ENCODE measurements at regions not wholly inside any gene's neighbourhood (a gene's known extent, or its start where the extent isn't known, plus 50 kb on each side); places are given as distances from the start of the nearest gene placed in this dataset.
"Not testable (repeated sequence)": the region's sequence is repeated elsewhere in the genome, so short reads cannot be mapped to it uniquely, and the experiment has no call there.

DNA sequence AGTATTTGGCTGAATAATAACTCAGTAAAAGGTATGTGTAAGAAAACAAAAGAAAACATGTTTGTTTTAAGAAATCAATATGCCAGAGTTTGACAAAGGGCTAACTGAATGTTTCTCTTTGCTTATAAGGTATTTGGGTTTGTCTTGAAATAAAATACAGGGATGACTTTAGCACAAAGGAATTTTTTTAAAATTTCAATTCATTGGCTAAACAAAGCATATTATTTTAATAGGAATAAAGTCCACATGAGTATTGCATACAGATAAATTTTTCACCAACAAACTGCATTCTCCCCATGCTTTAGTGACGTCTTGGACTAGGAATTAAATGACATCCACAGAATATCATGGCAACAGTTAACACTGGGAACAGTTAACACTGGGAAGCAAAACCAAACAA is 480.0 kb upstream of the JAG1 start:
- no peak for DNase-seq

DNA sequence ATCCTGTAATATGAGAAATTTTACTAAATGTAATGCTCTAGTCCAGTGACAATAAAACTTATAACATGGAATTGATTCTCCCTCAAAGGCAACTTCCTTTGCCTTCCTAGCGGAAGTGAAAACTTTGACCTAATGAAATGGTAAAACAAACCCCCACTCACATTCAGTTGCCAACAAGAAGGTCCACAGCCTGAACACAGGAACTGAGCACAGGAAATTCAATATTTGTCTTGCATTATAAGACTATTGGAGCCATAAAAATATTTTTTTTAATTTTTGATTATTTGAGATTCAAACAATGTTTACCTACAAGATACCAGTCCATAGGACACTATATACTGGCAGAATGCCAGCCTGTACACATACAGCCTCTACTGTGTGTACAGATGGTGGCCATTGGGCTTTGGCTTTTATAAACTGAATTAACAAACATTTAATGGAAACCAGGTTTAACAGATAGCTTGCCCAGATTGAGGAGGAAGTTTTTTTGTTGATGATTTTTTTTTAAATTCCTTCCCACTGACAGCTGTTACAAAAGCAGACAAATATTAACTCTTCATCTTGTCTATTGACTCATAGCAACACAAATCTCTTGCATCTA is 481.5 kb upstream of the JAG1 start:
- DNase-seq = no peak

- no peak for DNase-seq
Observed at GRCh38 chr20:11156922-11157321, 483.1 kb upstream of the JAG1 start.

GRCh38 chr20:11158146-11158545 is 484.3 kb upstream of the JAG1 start:
- DNase-seq = no peak

DNA sequence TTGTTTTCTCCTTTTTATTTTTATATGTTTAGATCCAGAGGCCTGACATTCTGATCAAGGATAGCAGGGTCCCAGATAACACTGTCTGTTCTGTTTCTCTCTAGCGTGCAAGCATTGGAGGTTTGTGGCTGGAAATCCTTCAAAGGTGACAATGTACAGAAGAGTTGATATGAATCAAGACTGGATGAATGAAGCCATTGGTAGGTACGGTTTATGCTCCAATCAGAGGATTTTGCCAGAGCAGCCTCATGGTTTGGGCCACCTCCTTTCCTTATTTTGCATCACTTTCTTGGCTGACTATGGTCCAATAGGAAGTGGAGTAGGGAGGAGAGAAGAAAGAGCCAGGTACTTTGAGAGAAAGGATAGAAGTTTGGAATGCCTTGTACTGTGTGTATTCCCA is 484.8 kb upstream of the JAG1 start:
- no peak for DNase-seq

GRCh38 chr20:11159728-11160127 is 485.9 kb upstream of the JAG1 start:
- DNase-seq = no peak

- DNase-seq = no peak
Observed at GRCh38 chr20:11162026-11162775, 488.4 kb upstream of the JAG1 start.

GRCh38 chr20:11165789-11166188 is 492.0 kb upstream of the JAG1 start:
- no peak for DNase-seq

GRCh38 chr20:11166712-11167111 is 492.9 kb upstream of the JAG1 start:
- DNase-seq = no peak

- no peak for DNase-seq
Observed at GRCh38 chr20:11168026-11168425, 494.2 kb upstream of the JAG1 start.

DNA sequence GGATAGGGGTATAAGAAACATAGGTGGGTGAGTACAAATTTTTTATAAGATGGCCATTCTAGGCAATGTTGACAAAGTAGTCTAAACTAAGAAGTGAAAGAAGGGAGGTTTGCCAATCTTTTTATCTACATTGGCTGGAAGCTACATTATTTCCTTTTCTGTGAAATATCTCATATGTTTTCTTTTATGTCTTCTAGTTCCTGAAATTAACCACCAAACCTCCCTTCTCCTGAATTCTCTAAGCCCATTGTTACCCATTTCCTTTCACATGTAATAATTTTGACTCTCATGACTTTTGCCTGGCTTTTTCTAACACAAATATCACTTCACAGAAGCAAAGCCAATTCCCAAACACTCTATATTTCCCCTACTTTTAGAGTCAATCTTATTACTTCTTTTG is 496.2 kb upstream of the JAG1 start:
- DNase-seq = no peak

DNA sequence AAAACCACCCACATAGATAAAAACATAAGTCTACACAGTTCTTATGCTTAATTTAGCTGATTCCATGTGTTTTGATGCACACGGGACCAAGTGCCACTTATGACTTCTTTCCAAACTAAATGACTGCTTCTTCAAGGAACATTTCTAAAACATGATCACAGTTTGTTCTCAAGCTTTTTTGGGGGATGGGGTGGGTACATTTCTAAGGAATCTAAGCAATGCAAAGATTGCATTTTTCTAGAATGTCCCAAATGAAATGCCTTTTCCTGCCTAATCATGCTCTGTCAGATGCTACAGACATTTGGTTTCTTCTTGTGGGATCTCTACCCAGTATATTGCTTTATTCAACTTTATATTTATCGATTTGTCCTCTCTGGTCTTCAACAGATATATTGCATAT is 496.8 kb upstream of the JAG1 start:
- DNase-seq = no peak

DNA sequence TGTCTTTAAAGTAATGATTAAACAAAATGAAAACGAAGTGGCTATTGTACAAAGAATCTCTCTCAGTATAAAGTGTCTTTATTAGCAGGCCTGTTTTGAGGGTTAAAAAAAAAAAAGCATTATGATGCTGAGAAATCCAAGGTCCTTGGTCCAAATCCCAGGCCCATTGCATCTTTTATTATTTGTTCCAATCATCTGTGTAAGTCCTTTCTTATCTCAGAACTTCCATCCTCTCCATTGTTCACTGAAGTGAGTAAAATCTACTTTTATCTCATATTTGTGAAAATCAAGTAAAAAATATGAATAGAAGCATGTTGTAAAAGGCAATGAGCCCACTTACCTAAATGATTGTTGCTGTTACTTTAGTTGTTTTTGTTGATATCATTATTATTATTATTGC is 499.1 kb upstream of the JAG1 start:
- DNase-seq = no peak

- no peak for DNase-seq
Observed at GRCh38 chr20:11173916-11174315, 500.1 kb upstream of the JAG1 start.

DNA sequence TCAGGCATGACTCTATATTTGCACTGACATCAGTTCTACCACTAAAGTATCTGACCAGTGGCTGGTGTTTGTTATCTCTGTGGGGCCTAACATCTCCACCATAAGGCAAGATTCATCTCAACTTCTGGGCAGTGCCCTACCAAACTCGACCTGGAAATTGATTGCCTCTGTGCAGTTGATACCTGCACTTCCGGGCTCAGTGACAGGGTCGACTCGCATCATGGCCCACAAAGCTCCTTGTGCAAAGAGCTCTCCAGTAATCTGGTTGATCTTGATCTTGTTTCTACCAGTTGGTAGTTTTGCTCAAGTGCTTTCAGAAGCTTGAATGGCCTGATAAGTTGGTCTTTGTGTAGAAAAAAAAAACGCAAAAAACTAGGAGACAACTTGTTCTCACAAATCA is 501.1 kb upstream of the JAG1 start:
- DNase-seq = no peak

- no peak for DNase-seq
Observed at GRCh38 chr20:11176431-11176830, 502.6 kb upstream of the JAG1 start.

DNA sequence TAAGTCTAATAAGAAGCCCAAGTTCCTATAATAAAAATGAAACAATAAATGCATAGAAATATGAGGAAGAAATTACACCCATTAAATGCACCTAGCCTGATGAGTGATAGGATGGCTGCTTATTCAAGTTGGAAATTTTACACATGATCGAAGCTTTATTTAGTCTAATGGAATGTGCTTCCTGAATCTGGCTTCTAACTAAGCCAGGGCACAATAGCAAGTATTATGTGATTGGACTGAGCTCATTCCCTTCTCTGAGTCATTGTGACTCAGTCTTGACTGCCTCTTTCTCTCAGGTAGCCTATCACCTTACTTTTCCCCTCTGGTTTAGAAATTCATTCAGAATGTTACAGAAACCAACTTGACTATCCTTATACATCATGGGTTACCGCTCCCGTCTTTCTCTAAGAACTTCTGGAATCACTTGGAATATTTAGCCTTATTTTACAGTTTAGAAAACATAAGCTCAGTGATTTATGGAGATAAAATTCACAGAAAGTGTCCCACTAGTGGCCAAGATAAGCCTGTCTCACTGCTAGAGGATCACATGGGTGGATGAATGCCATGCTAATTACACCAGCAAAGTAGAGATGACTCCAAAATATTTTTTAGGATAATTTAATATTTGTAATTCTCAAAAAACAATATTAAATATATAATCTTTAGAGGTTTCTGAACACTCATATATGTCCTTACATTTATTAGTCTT is 505.3 kb upstream of the JAG1 start:
- no peak for DNase-seq

DNA sequence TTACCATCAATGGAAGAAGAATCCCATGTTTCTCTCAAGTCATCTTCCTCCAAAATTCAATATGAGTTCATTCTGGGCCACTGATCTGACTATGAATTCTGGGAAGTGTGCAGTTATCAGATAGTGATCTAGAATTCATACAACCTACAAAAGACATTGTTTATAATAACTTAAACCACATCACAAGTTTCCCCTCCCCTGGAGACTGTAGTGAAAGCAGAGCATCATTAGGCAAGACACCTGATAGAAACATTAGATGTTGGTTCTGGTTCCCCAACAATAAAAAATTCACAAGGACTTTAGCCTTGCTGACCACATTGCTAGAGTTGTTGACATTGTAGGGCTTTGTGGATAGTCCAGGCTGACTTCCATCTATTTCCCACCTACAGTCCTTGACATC is 506.4 kb upstream of the JAG1 start:
- no peak for DNase-seq

- DNase-seq = not testable (repeated sequence)
Observed at GRCh38 chr20:11181129-11181528, 507.3 kb upstream of the JAG1 start.

DNA sequence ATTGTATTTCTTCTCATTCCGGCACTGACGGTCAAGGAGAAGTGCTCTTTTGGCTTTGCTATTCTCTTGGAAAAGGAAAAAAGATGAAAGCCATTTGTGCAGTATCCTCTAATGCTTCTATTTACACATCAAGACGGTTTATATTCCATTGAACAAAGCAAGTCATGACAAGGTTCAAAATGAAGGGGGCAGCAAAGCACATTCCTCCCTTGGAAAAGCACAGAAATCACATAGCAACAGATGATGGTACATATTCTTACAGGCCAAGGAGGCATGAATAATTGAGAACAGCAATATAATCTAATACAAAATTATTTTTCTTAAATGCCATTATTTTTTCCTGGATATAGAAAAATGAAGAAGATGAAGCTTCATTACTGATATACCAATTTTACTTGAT is 508.2 kb upstream of the JAG1 start:
- DNase-seq = no peak

- DNase-seq = no peak
Observed at GRCh38 chr20:11182720-11183119, 508.9 kb upstream of the JAG1 start.

- DNase-seq = no peak
Observed at GRCh38 chr20:11186301-11187008, 512.7 kb upstream of the JAG1 start.

DNA sequence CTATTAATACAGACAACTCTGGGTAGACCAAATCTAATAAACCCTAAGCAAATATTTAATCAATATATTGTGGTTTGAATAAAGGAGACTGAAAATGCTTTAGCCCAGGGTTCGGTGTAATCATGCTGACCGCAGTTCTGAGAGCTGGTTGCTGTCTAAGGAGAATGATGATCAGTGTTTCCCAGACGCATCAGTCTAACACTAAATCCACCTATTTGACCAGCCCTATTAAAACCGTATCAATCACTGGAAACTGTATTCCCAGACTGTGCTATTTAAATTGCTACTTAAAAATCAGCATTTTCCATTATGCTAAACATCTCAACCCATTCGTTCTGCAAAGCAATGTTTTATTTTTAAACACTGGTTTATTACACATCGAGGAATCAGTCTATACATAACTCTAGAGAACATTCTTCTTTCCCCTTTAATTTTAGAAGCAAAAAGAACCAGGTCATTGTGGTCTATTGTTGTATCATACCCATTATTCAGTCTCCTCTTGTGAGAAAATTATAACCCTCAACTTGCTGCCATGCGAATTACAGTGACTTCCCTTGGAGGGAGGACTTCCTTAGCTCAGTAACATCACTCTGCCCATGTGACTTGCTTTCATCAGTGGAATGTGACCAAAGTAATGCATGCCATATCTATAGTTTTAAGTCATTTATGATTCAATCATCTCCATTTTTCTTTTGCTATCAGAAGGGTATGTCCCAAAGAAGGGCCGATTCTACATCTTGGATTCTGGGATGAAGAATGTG is 515.2 kb upstream of the JAG1 start:
- DNase-seq = no peak

Data from activated CD4-positive, alpha-beta T cell treated with anti-CD3 and anti-CD28 coated beads, Interleukin-2, amount 50 U/mL, for 16 hours (primary cell).